ENCODE measurements at regions not wholly inside any gene's neighbourhood (a gene's known extent, or its start where the extent isn't known, plus 50 kb on each side); places are given as distances from the start of the nearest gene placed in this dataset.
"Not testable (repeated sequence)": the region's sequence is repeated elsewhere in the genome, so short reads cannot be mapped to it uniquely, and the experiment has no call there.

- CTCF ChIA-PET: no interaction called here
- POLR2A ChIA-PET: no interaction called here
Observed at GRCh38 chr20:48492015-48492714, 335.6 kb downstream of the PREX1 start.

GRCh38 chr20:48490961-48491831, 336.6 kb downstream of the PREX1 start:
- TF ChIP-seq CTCF (IDR thresholded peaks at IDR 0.05; ENCODE audit: insufficient read depth, low read length, missing control alignments): no peak
- no peak overlapping the region for H3K4me3 ChIP-seq (ENCODE audit: low read depth, low read length)
- ChIA-PET POLR2A (no interaction called here), CTCF (no interaction called here)
- no peak for DNase-seq (ENCODE audit: low read depth, low spot score)

More at GRCh38 chr20:48492015-48492714, 335.6 kb downstream of the PREX1 start:
- TF ChIP-seq CTCF (IDR thresholded peaks at IDR 0.05; ENCODE audit: insufficient read depth, low read length, missing control alignments): no peak
- H3K4me3 ChIP-seq (ENCODE audit: low read depth, low read length): no peak overlapping the region
- no peak for DNase-seq (ENCODE audit: low read depth, low spot score)

GRCh38 chr20:48490341-48490740, 337.5 kb downstream of the PREX1 start:
- POLR2A ChIA-PET; CTCF ChIA-PET; DNase-seq (ENCODE audit: low read depth, low spot score); H3K4me3 ChIP-seq (ENCODE audit: low read depth, low read length): not testable (repeated sequence)

GRCh38 chr20:48489656-48490055, 338.1 kb downstream of the PREX1 start:
- H3K4me3 ChIP-seq (ENCODE audit: low read depth, low read length): no peak overlapping the region
- CTCF ChIA-PET: no interaction called here
- DNase-seq (ENCODE audit: low read depth, low spot score): no peak
- POLR2A ChIA-PET: no interaction called here
- TF ChIP-seq CTCF (IDR thresholded peaks at IDR 0.05; ENCODE audit: insufficient read depth, low read length, missing control alignments): no peak

GRCh38 chr20:48489046-48489463, 338.7 kb downstream of the PREX1 start:
- ChIA-PET POLR2A (no interaction called here), CTCF (no interaction called here)
- DNase-seq (ENCODE audit: low read depth, low spot score): no peak
- H3K4me3 ChIP-seq (ENCODE audit: low read depth, low read length): no peak overlapping the region
- TF ChIP-seq CTCF (IDR thresholded peaks at IDR 0.05; ENCODE audit: insufficient read depth, low read length, missing control alignments): no peak

GRCh38 chr20:48488334-48489034, 339.3 kb downstream of the PREX1 start:
- CTCF ChIA-PET; H3K4me3 ChIP-seq (ENCODE audit: low read depth, low read length); DNase-seq (ENCODE audit: low read depth, low spot score); POLR2A ChIA-PET: not testable (repeated sequence)

GRCh38 chr20:48486065-48486464, 341.7 kb downstream of the PREX1 start:
- POLR2A ChIA-PET: no interaction called here
- DNase-seq (ENCODE audit: low read depth, low spot score): no peak
- CTCF ChIA-PET: no interaction called here

GRCh38 chr20:48485153-48485552, 342.6 kb downstream of the PREX1 start:
- H3K4me3 ChIP-seq (ENCODE audit: low read depth, low read length); DNase-seq (ENCODE audit: low read depth, low spot score); POLR2A ChIA-PET; CTCF ChIA-PET: not testable (repeated sequence)

More at GRCh38 chr20:48486065-48486464, 341.7 kb downstream of the PREX1 start:
- H3K4me3 ChIP-seq (ENCODE audit: low read depth, low read length): no peak overlapping the region
- TF ChIP-seq CTCF (IDR thresholded peaks at IDR 0.05; ENCODE audit: insufficient read depth, low read length, missing control alignments): no peak

Measured in AG04449 (cell line).